A673 (cell line): ENCODE measurements at regions not wholly inside any gene's neighbourhood (a gene's known extent, or its start where the extent isn't known, plus 50 kb on each side); places are given as distances from the start of the nearest gene placed in this dataset.

Source experiments
- BruUV-seq: library from RNA; stranded (reverse); fragments of 400-500 nt; replicated peaks from 2 replicates; lab custom pipeline; 2021; lab: Mats Ljungman, UMichigan
- CTCF ChIA-PET: fragments of 300-600 bp; sonication (Branson Sonifier 250); formaldehyde crosslinking; loops from one replicate; lab custom pipeline; 2022; ENCODE audit warnings: antibody characterized with exemption; lab: Charles Lee
- POLR2A ChIA-PET: fragments of 300-600 bp; sonication (Branson Sonifier 250); formaldehyde crosslinking; loops from one replicate; lab custom pipeline; 2022; ENCODE audit warnings: antibody characterized with exemption; ENCODE audit not compliant: low non-redundant PET; lab: Charles Lee
- DNase-seq: peaks from one replicate; pipeline ENCODE4 v3.0.0-alpha.2; 2015; ENCODE audit warnings: low spot score
- H3K27ac ChIP-seq: fragments of 200-600 bp; sonication (generic); 2 replicates; pipeline ENCODE4 v1.5.1; 2016; ENCODE audit warnings: mixed run types, low read depth, mild to moderate bottlenecking, mixed read lengths, antibody characterized with exemption, low read length; ENCODE audit not compliant: poor library complexity, severe bottlenecking
- H3K27me3 ChIP-seq: fragments of 200-600 bp; sonication (generic); replicated peaks from 2 replicates; pipeline ENCODE4 v1.6.1; 2017; ENCODE audit warnings: mixed run types, low read depth, mild to moderate bottlenecking, mixed read lengths, antibody characterized with exemption, low read length; ENCODE audit not compliant: insufficient read depth, poor library complexity
- H3K36me3 ChIP-seq: fragments of 200-600 bp; sonication (generic); 2 replicates; pipeline ENCODE4 v1.6.1; 2016; ENCODE audit warnings: mixed run types, mild to moderate bottlenecking, mixed read lengths, antibody characterized with exemption, low read length; ENCODE audit not compliant: insufficient read depth, poor library complexity, severe bottlenecking
- H3K4me1 ChIP-seq: fragments of 200-600 bp; sonication (generic); 2 replicates; pipeline ENCODE4 v1.6.1; 2017; ENCODE audit warnings: mixed run types, mild to moderate bottlenecking, mixed read lengths, antibody characterized with exemption, low read length; ENCODE audit not compliant: insufficient read depth, poor library complexity, severe bottlenecking
- H3K4me3 ChIP-seq: fragments of 200-600 bp; sonication (generic); 2 replicates; pipeline ENCODE4 v1.5.1; 2016; ENCODE audit warnings: low read depth, mixed run types, mild to moderate bottlenecking, mixed read lengths, low read length; ENCODE audit not compliant: poor library complexity, severe bottlenecking
- H3K9me3 ChIP-seq: fragments of 200-600 bp; sonication (generic); 2 replicates; pipeline ENCODE4 v1.6.1; 2016; ENCODE audit warnings: mixed run types, low read depth, mild to moderate bottlenecking, mixed read lengths, antibody characterized with exemption, low read length; ENCODE audit not compliant: poor library complexity, severe bottlenecking
- EZH2 ChIP-seq: fragments of 200-600 bp; sonication (generic); IDR thresholded peaks from 2 replicates; pipeline ENCODE4 v1.6.1; 2017; ENCODE audit warnings: borderline replicate concordance, low read depth, mild to moderate bottlenecking, mixed read lengths, antibody characterized with exemption, low read length; ENCODE audit not compliant: poor library complexity, severe bottlenecking
- intact Hi-C: fragments of 100-400 bp; cut with micrococcal nuclease; formaldehyde crosslinking; loops from one replicate; pipeline ENCODE4 v1.10.0; 2022; ENCODE audit not compliant: unreplicated experiment
- TF ChIP-seq, protein P1 (sequence below): fragments of 300-800, 200-600 bp; sonication (generic); conservative IDR thresholded peaks from 2 replicates; pipeline ENCODE4 v1.5.1; 2017; ENCODE audit warnings: low read depth, mild to moderate bottlenecking, antibody characterized with exemption, low read length, moderate library complexity, mixed read lengths

DNA sequence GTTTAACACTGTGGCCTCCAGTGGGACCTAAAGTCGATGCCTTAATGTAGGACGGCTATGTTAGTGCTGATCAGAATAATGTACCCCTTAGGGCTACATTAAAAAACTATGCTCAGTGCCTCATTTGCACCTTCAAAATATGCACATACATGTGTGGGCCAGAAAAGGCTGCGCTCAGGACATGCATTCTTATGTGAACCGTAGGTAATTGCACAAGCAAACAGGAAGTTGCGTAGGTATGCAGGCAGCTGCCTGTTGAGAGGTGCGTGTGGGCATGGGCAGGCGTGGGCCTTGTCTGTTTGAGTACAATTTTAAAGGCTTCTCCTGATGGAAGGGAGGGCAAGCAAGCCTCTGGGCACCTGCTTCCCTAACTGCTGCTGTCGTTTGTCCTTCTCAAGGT, 116.2 kb upstream of the JAG1 start:
- Histone ChIP-seq H3K27me3 (no peaks in the 10 kb centered on the region), H3K36me3 (no peaks in the 10 kb centered on the region), H3K4me3 (no peak overlapping the region), H3K27ac (no peak overlapping the region), H3K9me3 (no peaks in the 10 kb centered on the region), H3K4me1 (no peaks in the 10 kb centered on the region)
- intact Hi-C loops: no loop called here
- no peak for TF ChIP-seq EZH2
- TF ChIP-seq, protein P1, sequence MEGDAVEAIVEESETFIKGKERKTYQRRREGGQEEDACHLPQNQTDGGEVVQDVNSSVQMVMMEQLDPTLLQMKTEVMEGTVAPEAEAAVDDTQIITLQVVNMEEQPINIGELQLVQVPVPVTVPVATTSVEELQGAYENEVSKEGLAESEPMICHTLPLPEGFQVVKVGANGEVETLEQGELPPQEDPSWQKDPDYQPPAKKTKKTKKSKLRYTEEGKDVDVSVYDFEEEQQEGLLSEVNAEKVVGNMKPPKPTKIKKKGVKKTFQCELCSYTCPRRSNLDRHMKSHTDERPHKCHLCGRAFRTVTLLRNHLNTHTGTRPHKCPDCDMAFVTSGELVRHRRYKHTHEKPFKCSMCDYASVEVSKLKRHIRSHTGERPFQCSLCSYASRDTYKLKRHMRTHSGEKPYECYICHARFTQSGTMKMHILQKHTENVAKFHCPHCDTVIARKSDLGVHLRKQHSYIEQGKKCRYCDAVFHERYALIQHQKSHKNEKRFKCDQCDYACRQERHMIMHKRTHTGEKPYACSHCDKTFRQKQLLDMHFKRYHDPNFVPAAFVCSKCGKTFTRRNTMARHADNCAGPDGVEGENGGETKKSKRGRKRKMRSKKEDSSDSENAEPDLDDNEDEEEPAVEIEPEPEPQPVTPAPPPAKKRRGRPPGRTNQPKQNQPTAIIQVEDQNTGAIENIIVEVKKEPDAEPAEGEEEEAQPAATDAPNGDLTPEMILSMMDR: no peak
- no peak for DNase-seq
- BruUV-seq: no TSS peak
- ChIA-PET CTCF (no interaction called here), POLR2A (no interaction called here)

DNA sequence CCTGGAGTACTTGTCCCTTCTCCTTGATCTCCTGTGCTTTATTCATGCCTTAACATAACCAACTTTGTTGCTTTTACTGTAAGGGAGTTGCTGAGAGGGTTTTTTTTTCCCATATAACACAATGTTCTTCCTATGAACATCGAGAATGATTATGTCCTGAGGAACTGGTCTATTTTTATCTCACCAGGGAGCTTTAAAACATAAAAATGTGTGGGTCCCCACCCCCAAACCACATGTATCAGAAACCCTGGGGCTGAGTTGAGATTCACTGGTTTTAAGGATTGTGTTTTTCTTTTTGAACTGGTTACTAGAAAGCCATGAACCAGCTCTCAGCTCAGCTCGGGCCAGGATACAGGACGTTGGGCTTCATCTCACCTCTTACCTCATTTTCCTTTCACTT, 118.5 kb upstream of the JAG1 start:
- Histone ChIP-seq H3K4me1 (no peaks in the 10 kb centered on the region), H3K27me3 (no peaks in the 10 kb centered on the region), H3K9me3 (no peaks in the 10 kb centered on the region), H3K36me3 (no peaks in the 10 kb centered on the region), H3K27ac (no peak overlapping the region), H3K4me3 (no peak overlapping the region)
- BruUV-seq: no TSS peak
- intact Hi-C loops: no loop called here
- no peak for DNase-seq
- TF ChIP-seq EZH2: no peak
- TF ChIP-seq, protein P1: no peak
- POLR2A ChIA-PET: no interaction called here
- CTCF ChIA-PET: no interaction called here

DNA sequence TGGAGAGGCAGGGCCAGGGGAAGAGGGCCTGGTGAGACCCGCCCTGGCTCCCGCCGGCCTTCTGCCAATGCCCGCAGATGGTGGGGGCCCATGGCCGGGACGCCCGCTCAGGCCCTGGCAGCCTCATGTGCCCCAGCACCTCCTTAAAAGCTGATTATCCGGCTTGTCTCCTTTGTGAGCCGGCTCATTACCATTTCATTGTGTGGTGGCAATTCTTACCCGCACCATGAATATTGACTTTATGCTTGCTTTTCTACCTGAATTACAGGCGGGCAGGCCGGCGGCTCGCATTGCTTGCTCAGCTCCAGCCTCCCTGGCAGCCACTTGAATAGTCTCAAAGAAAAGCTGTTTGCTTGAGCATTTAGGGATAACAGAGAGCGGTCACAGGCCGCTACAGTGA, 120.0 kb upstream of the JAG1 start:
- no peak for DNase-seq
- TF ChIP-seq, protein P1: no peak
- no peak for TF ChIP-seq EZH2
- Histone ChIP-seq H3K9me3 (no peaks in the 10 kb centered on the region), H3K4me3 (no peak overlapping the region), H3K36me3 (no peaks in the 10 kb centered on the region), H3K27me3 (no peaks in the 10 kb centered on the region), H3K27ac (no peak overlapping the region), H3K4me1 (no peaks in the 10 kb centered on the region)
- ChIA-PET CTCF (no interaction called here), POLR2A (no interaction called here)
- BruUV-seq: no TSS peak
- intact Hi-C loops: no loop called here
